ENCODE measurements at regions not wholly inside any gene's neighbourhood (a gene's known extent, or its start where the extent isn't known, plus 50 kb on each side); places are given as distances from the start of the nearest gene placed in this dataset.

GRCh38 chr3:23108451-23109057 is 94.6 kb upstream of the UBE2E2 start:
- Histone ChIP-seq H3K9me1 (ENCODE audit: control insufficient read depth, insufficient read depth, low read length) (no peaks in the 10 kb centered on the region), H3K9ac (ENCODE audit: insufficient read depth in 1 of 2, low read depth in 2 of 2, low read length in 2 of 2) (no peak overlapping the region), H2AFZ (ENCODE audit: low read depth, low read length) (no peak overlapping the region), H4K20me1 (replicated peaks; ENCODE audit: control insufficient read depth, insufficient read depth, low read length) (no peaks in the 10 kb centered on the region), H3K36me3 (ENCODE audit: control insufficient read depth, insufficient read depth, low read length) (no peaks in the 10 kb centered on the region), H3K79me2 (ENCODE audit: control insufficient read depth, insufficient read depth, low read length) (no peaks in the 10 kb centered on the region), H3K4me1 (replicated peaks in 1 of 2; ENCODE audit: control insufficient read depth in 2 of 2, insufficient read depth in 2 of 2, low read length in 2 of 2) (no peaks in the 10 kb centered on the region), H3K9me3 (replicated peaks; ENCODE audit: control insufficient read depth, insufficient read depth, low read depth, low read length) (no peaks in the 10 kb centered on the region; the same call in 1 of the 2 replicates), H3K27me3 (ENCODE audit: control insufficient read depth in 2 of 2, insufficient read depth in 2 of 2, low read length in 2 of 2) (no peaks in the 10 kb centered on the region), H3K4me2 (ENCODE audit: insufficient read depth, low read length) (no peak overlapping the region), H3K4me3 (no peak overlapping the region), H3K27ac (ENCODE audit: extremely low read depth, low read depth, low read length) (no peak overlapping the region)
- 3% methylated on average over 3 of the region's 3 CpGs for WGBS (ENCODE audit: insufficient coverage, low coverage, missing lambda C conversion rate)
- FAIRE-seq (no peak), DNase-seq (ENCODE audit: extremely low read depth in 1 of 4, low spot score in 3 of 4) (no peak), ATAC-seq (no peak)
- no TSS peak for BruUV-seq (replicated peaks)
- intact Hi-C loops (cut with micrococcal nuclease): no loop called here
- TF ChIP-seq SRF (CRISPR knock-in tag; IDR thresholded peaks at IDR 0.05): no peak
- no peak for TF ChIP-seq U2AF2 (optimal IDR thresholded peaks at IDR 0.05; ENCODE audit: low read depth, low read length)
- no peak for TF ChIP-seq STAG1 (CRISPR knock-in tag; IDR thresholded peaks at IDR 0.05; ENCODE audit: borderline replicate concordance)
- TF ChIP-seq HDAC2 (IDR thresholded peaks at IDR 0.05): no peak
- no peak for TF ChIP-seq ETS2 (tag; IDR thresholded peaks at IDR 0.05; ENCODE audit: borderline replicate concordance, poor library complexity, severe bottlenecking)
- no peak for TF ChIP-seq DPF2 (IDR thresholded peaks at IDR 0.05)
- CTCF ChIA-PET (ENCODE audit: low intra/inter-chr PET ratio): no interaction called here
- POLR2A ChIA-PET: no interaction called here
- in situ Hi-C loops (cut with MboI): no loop called here

- Histone ChIP-seq H4K20me1 (replicated peaks; ENCODE audit: control insufficient read depth, insufficient read depth, low read length) (no peaks in the 10 kb centered on the region), H3K4me2 (ENCODE audit: insufficient read depth, low read length) (no peak overlapping the region), H3K4me3 (no peak overlapping the region), H3K27ac (ENCODE audit: extremely low read depth, low read depth, low read length) (no peak overlapping the region), H3K36me3 (ENCODE audit: control insufficient read depth, insufficient read depth, low read length) (no peaks in the 10 kb centered on the region), H3K9ac (ENCODE audit: insufficient read depth in 1 of 2, low read depth in 2 of 2, low read length in 2 of 2) (no peak overlapping the region), H3K9me1 (ENCODE audit: control insufficient read depth, insufficient read depth, low read length) (no peaks in the 10 kb centered on the region), H3K9me3 (replicated peaks; ENCODE audit: control insufficient read depth, insufficient read depth, low read depth, low read length) (no peaks in the 10 kb centered on the region; the same call in 1 of the 2 replicates), H3K27me3 (ENCODE audit: control insufficient read depth in 2 of 2, insufficient read depth in 2 of 2, low read length in 2 of 2) (no peaks in the 10 kb centered on the region), H3K79me2 (ENCODE audit: control insufficient read depth, insufficient read depth, low read length) (no peaks in the 10 kb centered on the region), H2AFZ (ENCODE audit: low read depth, low read length) (no peak overlapping the region), H3K4me1 (replicated peaks in 1 of 2; ENCODE audit: control insufficient read depth in 2 of 2, insufficient read depth in 2 of 2, low read length in 2 of 2) (no peaks in the 10 kb centered on the region)
- ChIA-PET POLR2A (no interaction called here), CTCF (ENCODE audit: low intra/inter-chr PET ratio) (no interaction called here)
- TF ChIP-seq JUND (IDR thresholded peaks at IDR 0.05; ENCODE audit: borderline replicate concordance, low read depth, low read length): no peak
- no peak for TF ChIP-seq JUND (tag; IDR thresholded peaks at IDR 0.05; ENCODE audit: borderline replicate concordance, low read depth, low read length)
- TF ChIP-seq ZHX1 (conservative IDR thresholded peaks at IDR 0.05; ENCODE audit: low read length): no peak
- TF ChIP-seq ZNF655 (CRISPR knock-in tag; IDR thresholded peaks at IDR 0.05): no peak
- TF ChIP-seq MCM2 (IDR thresholded peaks at IDR 0.05; ENCODE audit: low read depth): no peak
- no peak for TF ChIP-seq TEAD2 (tag; IDR thresholded peaks at IDR 0.05)
- no peak for TF ChIP-seq MTA1 (IDR thresholded peaks at IDR 0.05; ENCODE audit: borderline replicate concordance)
- no peak for TF ChIP-seq U2AF2 (optimal IDR thresholded peaks at IDR 0.05; ENCODE audit: low read depth, low read length)
- TF ChIP-seq TSC22D4 (tag; IDR thresholded peaks at IDR 0.05): no peak
- intact Hi-C loops (cut with micrococcal nuclease): no loop called here
- DNase-seq (ENCODE audit: extremely low read depth in 1 of 4, low spot score in 3 of 4) (no peak), ATAC-seq (no peak), FAIRE-seq (no peak)
- 0% methylated on average over 6 of the region's 6 CpGs for WGBS (ENCODE audit: insufficient coverage, low coverage, missing lambda C conversion rate)
- no TSS peak for BruUV-seq (replicated peaks)
- in situ Hi-C loops (cut with MboI): no loop called here
Observed at GRCh38 chr3:23111286-23111685, 91.8 kb upstream of the UBE2E2 start.
